ENCODE measurements at regions not wholly inside any gene's neighbourhood (a gene's known extent, or its start where the extent isn't known, plus 50 kb on each side); places are given as distances from the start of the nearest gene placed in this dataset.
A peak's percentile ranks its signal among the peaks of the same experiment; 100 is the strongest.

DNA sequence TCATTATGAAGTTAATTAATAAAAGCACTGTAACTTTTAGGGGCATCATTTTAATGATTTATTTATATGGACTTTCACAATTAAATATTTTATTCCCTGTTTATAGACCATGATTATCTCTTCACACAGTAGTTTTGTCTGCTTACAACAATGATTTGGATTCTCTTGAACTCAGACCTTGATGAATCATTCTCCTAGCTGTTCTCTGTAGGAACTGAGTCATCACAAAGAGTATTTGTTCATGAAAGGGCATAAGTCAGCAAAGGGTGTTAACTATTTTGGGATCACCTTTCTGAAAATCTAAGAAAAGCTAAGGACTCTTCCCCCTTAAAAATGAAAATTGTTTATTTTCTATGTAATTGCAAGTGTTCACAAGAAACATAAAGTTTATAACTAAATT lies 461.1 kb upstream of the UBE2E3 start:
- H2BK15ac ChIP-seq (ENCODE audit: low read depth, low read length) = no peak overlapping the region
- ChIA-PET CTCF (interaction anchor here (0.6 to 1.6 kb wide), 6 partner anchors 12 to 939 kb away, joined by 3 to 5 read pairs (median 3); no protein-coding TSS in a partner anchor), POLR2A (ENCODE audit: unreplicated experiment) (no interaction called here)
- H2AK5ac ChIP-seq (ENCODE audit: low read depth, low read length) = no peak overlapping the region
- intact Hi-C loops (cut with micrococcal nuclease) = no loop called here
- no peak overlapping the region for H3K9ac ChIP-seq (ENCODE audit: low read depth, low read length)
- peaks cover 4% of the 10 kb centered on the region; the same call in 1 of the 2 replicates for H3K4me1 ChIP-seq (ENCODE audit: control insufficient read depth, insufficient read depth, low read length)
- no peak overlapping the region for H2BK5ac ChIP-seq (ENCODE audit: low read depth, low read length, poor library complexity, severe bottlenecking)
- H2AK9ac ChIP-seq (replicated peaks; ENCODE audit: low read depth, low read length, poor library complexity) = no peak overlapping the region
- H4K20me1 ChIP-seq (ENCODE audit: insufficient read depth, low read length) = no peaks in the 10 kb centered on the region
- in situ Hi-C loops (cut with MboI; ENCODE audit: low sequenced_read_pairs) = no loop called here
- BruUV-seq (replicated peaks) = no TSS peak
- no peak overlapping the region for H4K8ac ChIP-seq (ENCODE audit: low read depth in 2 of 2, low read length in 2 of 2)
- no peaks in the 10 kb centered on the region for H3K9me1 ChIP-seq (ENCODE audit: insufficient read depth, low read length)
- H3K9me3 ChIP-seq (ENCODE audit: control insufficient read depth, insufficient read depth, low read length) = no peaks in the 10 kb centered on the region
- DNase-seq (peak; percentile 68), ATAC-seq (ENCODE audit: low read depth) (no peak)
- no peak overlapping the region for H3K14ac ChIP-seq (replicated peaks; ENCODE audit: low read depth, low read length)
- TF ChIP-seq POLR2A (IDR thresholded peaks at IDR 0.05; ENCODE audit: low read depth, low read length) (no peak), MAZ (IDR thresholded peaks at IDR 0.05; ENCODE audit: borderline replicate concordance, low read depth, low read length) (no peak), MAFK (IDR thresholded peaks at IDR 0.05; ENCODE audit: low read depth, low read length) (peak; percentile 44), CEBPB (IDR thresholded peaks at IDR 0.05; ENCODE audit: low read depth, low read length) (no peak), SMC3 (IDR thresholded peaks at IDR 0.05; ENCODE audit: low read depth, low read length) (no peak), FOS (IDR thresholded peaks at IDR 0.05; ENCODE audit: low read depth, low read length) (peak; percentile 66), BHLHE40 (IDR thresholded peaks at IDR 0.05; ENCODE audit: low read depth, low read length) (peak; percentile 4; the same call in 1 of the 2 replicates)
- no peak overlapping the region for H4K5ac ChIP-seq (ENCODE audit: low read depth, low read length)
- no peak overlapping the region for H2BK120ac ChIP-seq (ENCODE audit: low read depth, low read length)
- H3K79me1 ChIP-seq (ENCODE audit: low read depth in 1 of 2, low read length in 2 of 2) = no peaks in the 10 kb centered on the region
- H2AFZ ChIP-seq (replicated peaks; ENCODE audit: low read length, poor library complexity) = no peak overlapping the region
- H2BK20ac ChIP-seq (ENCODE audit: low read depth, low read length) = no peak overlapping the region
- H3K18ac ChIP-seq (ENCODE audit: low read depth, low read length) = no peak overlapping the region
- no peak overlapping the region for H3K23ac ChIP-seq (ENCODE audit: low read depth, low read length)
- no peak overlapping the region for H4K91ac ChIP-seq (ENCODE audit: insufficient read depth, low read depth, low read length)
- no peak overlapping the region for H3K4me2 ChIP-seq (ENCODE audit: low read depth, low read length)
- H3K36me3 ChIP-seq (ENCODE audit: control insufficient read depth, insufficient read depth, low read length) = no peaks in the 10 kb centered on the region
- H3K56ac ChIP-seq (ENCODE audit: extremely low read depth, insufficient read depth, low read length) = no peak overlapping the region
- H3K4me3 ChIP-seq (ENCODE audit: insufficient read depth, low read depth, low read length) = no peak overlapping the region
- no peak overlapping the region for H3K4ac ChIP-seq (ENCODE audit: low read depth, low read length)
- H3K27me3 ChIP-seq (ENCODE audit: control insufficient read depth, insufficient read depth, low read length) = no peaks in the 10 kb centered on the region
- dilution Hi-C loops (cut with HindIII; ENCODE audit: low sequenced_read_pairs, unreplicated experiment) = no loop called here
- H3K27ac ChIP-seq (ENCODE audit: insufficient read depth, low read length) = no peak overlapping the region
